NCI-H446 (cell line): ENCODE measurements at regions not wholly inside any gene's neighbourhood (a gene's known extent, or its start where the extent isn't known, plus 50 kb on each side); places are given as distances from the start of the nearest gene placed in this dataset.
"Not testable (repeated sequence)": the region's sequence is repeated elsewhere in the genome, so short reads cannot be mapped to it uniquely, and the experiment has no call there.

Experiments used
- DNase-seq, 2 experiments: peaks; one replicate each; lab custom pipeline; 2025; lab: John Stamatoyannopoulos, UW

GRCh38 chr1:47661040-47661439 lies 223.2 kb downstream of the FOXD2 start:
- no peak for DNase-seq

GRCh38 chr1:47662068-47662467 lies 224.2 kb downstream of the FOXD2 start:
- no peak for DNase-seq

- DNase-seq: no peak
These were observed 225.4 kb downstream of the FOXD2 start for GRCh38 chr1:47663286-47663685.

GRCh38 chr1:47664356-47664755 lies 226.5 kb downstream of the FOXD2 start:
- DNase-seq: no peak

GRCh38 chr1:47664896-47665295 lies 227.1 kb downstream of the FOXD2 start:
- DNase-seq: not testable (repeated sequence)

- no peak for DNase-seq
These were observed 231.3 kb downstream of the FOXD2 start for GRCh38 chr1:47669081-47669585.

GRCh38 chr1:47672622-47673021 lies 234.8 kb downstream of the FOXD2 start:
- DNase-seq: no peak

- no peak for DNase-seq
These were observed 236.3 kb downstream of the FOXD2 start for GRCh38 chr1:47674189-47674588.

- DNase-seq: no peak
These were observed 237.3 kb downstream of the FOXD2 start for GRCh38 chr1:47675047-47675675.

GRCh38 chr1:47675721-47676120 lies 237.9 kb downstream of the FOXD2 start:
- no peak for DNase-seq

GRCh38 chr1:47676311-47677054 lies 238.6 kb downstream of the FOXD2 start:
- DNase-seq: no peak

GRCh38 chr1:47677241-47677940 lies 239.5 kb downstream of the FOXD2 start:
- DNase-seq: no peak

- no peak for DNase-seq
These were observed 240.7 kb downstream of the FOXD2 start for GRCh38 chr1:47678464-47678980.

- DNase-seq: no peak
These were observed 241.5 kb downstream of the FOXD2 start for GRCh38 chr1:47679301-47679791.

- DNase-seq: no peak
These were observed 242.0 kb downstream of the FOXD2 start for GRCh38 chr1:47679826-47680225.

- DNase-seq: no peak
These were observed 243.1 kb downstream of the FOXD2 start for GRCh38 chr1:47680815-47681475.

GRCh38 chr1:47681735-47682134 lies 243.9 kb downstream of the FOXD2 start:
- no peak for DNase-seq

- DNase-seq: no peak
These were observed 244.4 kb downstream of the FOXD2 start for GRCh38 chr1:47682198-47682597.

- DNase-seq: no peak
These were observed 245.0 kb downstream of the FOXD2 start for GRCh38 chr1:47682786-47683350.

GRCh38 chr1:47683401-47683800 lies 245.6 kb downstream of the FOXD2 start:
- no peak for DNase-seq

- DNase-seq: no peak
These were observed 246.7 kb downstream of the FOXD2 start for GRCh38 chr1:47684518-47684917.
